HG03460 (cell line): ENCODE measurements at regions not wholly inside any gene's neighbourhood (a gene's known extent, or its start where the extent isn't known, plus 50 kb on each side); places are given as distances from the start of the nearest gene placed in this dataset.

Experiments
- ATAC-seq: cut with Tn5 transposase; IDR thresholded peaks from one replicate; pipeline ENCODE4 v1.9.1; 2021; ENCODE audit not compliant: unreplicated experiment

DNA sequence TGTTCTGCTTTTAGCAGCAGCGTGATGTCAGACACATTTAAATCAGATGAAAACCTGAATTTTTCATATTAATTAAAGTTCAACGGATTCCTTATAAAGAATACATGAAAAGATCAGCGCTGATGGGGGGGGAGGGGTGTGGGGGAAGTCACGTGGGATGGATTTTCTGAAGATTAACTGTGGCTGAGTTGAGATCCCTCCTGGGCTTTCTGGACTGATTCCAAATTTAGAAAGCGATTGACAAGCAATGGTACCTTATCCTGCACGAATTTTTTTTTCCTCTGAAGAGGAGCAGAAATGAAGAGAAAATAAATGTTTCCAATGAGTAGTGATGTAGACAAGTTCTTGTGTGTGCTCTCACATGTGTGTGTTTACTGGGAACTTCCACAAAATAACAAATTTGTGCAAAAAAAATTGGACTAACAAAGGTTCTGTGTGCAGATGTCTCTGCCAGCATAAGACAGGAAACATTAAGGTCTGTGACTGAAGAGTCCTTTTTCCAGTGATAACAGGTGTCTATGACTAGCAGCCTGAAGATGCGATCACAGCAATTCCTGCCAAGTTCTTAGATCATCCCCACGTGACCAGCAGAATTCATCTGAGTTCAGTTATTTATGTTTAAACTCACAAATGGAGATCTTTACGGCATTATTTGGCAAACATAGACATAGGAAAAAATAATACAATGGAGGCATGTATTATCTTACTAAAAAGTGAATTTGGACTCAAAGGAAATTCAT, 585.2 kb upstream of the CELF2 start:
- ATAC-seq: no peak

DNA sequence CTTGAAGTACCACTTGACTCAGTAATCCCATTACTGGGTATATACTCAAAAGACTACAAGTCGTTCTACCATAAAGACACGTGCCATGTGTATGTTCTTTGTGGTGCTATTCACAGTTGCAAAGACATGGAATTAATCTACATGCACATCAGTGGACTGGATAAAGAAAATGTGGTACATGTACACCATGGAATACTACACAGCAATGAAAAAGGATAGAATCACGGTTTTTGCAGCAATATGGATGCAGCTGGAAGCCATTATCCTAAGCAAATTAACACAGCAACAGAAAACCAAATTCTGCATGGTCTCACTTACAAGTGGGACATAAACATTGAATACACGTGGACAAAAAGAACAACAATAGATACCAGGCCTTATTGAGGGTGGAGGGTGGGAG, 583.4 kb upstream of the CELF2 start:
- no peak for ATAC-seq

DNA sequence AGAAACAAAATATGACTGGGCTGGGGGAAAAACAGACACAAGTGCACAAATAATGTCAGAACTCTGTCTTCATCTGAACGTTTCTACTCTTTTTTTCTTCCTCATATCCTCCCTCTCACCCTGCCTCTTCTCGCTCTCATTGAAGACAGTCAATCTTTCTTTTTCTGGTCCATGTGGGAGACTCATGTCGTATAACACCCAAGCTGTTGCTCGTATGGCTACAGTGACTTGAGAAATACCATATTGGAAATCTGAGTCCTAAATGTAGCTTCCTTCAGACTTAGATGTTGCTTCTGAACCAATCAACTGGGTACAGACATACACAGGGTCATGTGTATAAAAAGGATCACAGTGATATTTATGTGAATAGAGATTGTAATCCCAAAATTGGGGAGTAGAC, 579.8 kb upstream of the CELF2 start:
- ATAC-seq: no peak

DNA sequence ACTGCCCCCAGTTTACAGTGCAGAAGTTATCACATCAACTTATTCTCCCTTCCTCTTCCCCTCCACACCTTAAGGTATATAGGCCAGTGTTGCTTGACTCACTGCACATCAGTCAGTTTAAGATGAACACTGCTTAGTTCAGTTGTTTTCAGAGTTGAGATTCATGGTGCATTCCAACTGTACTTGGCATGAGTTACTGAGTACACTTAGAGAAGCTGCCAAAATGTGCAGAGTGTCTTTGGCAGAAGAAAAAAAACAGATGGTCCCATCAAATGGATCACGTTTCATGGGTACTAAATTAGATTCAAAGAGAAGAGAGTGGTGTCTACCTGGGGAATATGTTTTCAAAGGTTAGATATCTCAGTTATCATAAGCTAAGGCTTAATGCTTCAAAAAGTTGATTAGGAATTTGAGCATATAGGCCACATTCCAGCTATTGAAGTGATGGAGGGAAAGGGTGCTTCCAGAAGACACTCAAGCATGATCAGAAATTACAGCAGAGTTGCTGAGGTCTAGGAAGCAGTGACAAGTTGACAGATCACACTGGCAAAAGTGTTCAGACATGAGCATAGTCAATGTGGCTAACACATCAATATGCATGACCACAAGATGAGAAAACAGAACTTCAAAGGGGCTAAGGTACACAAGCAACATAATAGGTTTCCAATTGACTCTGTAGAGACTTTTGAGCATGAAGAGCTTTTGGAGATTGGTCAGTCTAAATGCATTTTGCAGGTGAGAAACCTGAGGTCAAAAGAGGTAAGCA, 579.2 kb upstream of the CELF2 start:
- no peak for ATAC-seq

DNA sequence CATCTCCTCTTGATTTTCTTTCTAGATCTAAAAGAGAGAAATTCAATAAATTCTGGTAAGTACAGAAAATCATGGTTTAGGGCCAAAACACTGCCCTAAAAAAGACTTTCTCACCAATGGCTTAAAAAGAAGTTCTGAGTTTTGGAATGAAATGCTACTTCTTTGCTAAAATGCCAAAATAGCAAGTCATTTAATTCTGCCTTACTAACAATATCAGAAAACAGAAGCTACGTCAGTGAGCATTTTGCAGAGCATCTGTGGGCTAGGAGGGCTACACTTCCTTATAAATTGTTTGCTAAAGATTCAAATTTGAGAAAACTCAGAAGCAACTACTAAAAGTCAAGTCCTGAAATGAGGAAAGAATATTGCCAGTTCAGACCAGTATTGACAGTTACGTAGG, 560.8 kb upstream of the CELF2 start:
- no peak for ATAC-seq

DNA sequence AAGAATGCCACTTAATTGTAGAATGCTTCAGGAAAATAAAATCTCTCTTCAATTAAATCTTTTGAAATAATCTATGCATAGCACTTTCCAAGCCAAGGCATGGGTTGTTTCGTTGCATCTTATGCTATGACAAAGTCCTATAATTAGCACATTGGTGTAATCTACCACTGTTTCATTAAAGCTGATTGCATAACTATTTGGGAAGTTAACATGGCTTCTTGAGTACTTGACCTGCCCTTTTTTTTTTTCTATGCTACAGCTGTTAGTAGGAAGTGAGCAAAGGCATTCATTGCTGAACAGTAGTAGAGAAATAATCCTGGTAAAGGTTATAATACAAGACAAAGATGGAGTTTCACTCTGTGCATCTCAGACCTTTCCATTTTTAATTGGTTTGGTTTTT, 557.2 kb upstream of the CELF2 start:
- no peak for ATAC-seq

DNA sequence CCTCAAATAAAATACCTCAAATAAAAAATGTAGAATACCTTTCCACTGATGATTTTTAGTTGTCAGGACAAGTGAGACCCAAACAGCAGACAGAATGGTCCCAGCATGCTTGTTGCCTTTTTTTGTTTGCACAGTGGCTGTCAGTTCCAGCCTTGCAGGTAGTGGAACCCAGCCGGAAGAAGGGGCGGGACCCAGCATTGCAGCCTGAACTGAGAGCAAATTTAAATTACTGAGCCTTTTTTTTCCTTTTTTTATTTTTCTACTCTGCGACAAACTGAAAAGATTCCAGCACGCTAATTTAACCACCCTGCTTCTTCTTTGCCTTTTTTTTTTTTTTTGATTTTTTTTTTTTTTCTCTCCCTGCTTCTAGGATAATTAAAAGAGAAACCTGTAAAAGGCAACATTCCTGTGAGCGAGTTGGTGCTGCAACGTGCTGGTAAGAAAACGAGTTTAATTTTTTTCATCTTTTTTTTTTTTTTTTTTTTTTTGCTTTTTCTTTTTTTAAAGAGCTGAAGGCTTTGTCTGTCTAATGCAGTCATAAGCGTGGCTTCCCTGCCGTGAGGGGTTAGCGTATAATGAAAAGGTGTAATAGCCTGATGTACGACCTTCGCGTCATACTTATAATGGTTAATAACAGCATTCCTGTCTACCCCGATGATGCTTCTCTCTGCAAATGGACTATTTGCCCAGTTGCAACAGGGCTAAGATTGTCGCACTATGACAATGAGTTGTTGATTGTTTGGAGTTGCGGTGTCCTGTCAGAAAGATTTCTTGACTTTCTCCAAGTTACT, 555.3 kb upstream of the CELF2 start:
- no peak for ATAC-seq

DNA sequence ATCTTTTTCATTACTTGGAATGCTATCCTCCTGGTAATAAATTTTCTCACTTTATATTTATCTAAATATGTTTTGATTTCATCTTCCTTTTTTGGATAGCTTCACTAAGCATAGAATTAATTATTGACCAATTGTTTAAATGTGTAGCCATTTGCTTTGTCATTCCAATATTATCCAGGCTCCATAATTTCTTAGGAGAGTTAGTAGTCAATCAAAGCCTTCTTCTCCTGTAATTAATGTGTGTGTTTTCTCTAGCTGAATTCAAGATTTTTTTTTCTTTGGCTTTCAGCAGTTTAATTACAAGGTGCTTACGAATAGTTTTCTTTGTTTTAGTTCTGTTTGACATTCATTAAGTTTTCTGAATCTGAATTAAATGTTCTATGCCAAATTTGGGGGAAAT, 545.9 kb upstream of the CELF2 start:
- ATAC-seq: no peak

DNA sequence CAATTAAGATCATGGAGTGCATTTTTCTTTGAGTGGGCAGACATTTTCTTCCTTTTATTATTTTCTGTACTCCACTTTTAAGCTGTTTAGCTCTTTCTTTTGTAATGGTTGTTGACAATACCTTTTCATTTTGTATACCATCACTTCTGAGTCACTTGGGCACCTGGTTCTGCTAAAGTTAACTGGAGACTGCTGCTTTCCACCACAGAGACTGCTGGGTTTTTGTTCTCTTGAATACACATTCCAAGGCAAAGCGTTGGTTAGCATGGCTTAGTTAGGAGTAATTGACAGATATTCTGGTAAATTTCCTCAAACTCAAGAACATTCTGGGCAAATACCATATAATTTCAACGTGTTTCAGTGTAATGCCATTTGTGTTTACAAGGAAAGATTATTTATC, 541.9 kb upstream of the CELF2 start:
- no peak for ATAC-seq

DNA sequence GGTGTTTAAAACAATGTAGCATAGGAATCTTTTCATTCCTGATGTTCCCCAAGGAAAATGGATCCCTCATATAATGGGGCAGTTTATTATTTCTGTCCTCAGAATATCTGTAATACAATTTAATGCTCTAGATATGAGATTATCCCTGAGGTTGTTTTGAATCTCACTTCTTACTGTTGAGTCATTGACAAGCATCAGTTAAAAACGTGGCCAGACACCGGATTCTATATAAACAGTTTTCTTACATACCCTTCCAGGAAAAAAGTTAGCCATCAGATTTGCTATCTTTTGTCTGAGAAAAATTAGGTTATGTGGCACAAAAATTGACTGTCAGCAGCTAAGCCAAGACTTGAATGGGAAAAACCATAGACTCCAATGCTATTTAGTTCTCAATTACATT, 539.8 kb upstream of the CELF2 start:
- ATAC-seq: no peak

DNA sequence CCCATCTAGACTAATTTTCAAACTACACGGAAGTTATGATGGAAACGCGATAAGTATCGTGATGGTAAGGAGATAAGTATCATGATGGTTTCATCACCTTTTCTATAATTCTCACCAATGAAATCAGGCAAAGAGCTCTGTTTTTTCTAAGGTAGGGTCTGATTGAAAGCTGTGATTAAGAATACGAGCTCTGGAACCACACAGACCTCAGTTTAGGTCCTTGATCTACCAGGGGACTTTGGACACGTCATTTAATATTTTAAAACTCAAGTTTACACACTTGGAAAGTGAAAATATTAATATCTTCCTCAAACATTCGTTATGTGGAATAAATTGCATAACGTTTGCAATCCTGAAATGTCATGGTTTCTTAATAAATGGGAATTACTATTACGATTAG, 538.2 kb upstream of the CELF2 start:
- no peak for ATAC-seq

DNA sequence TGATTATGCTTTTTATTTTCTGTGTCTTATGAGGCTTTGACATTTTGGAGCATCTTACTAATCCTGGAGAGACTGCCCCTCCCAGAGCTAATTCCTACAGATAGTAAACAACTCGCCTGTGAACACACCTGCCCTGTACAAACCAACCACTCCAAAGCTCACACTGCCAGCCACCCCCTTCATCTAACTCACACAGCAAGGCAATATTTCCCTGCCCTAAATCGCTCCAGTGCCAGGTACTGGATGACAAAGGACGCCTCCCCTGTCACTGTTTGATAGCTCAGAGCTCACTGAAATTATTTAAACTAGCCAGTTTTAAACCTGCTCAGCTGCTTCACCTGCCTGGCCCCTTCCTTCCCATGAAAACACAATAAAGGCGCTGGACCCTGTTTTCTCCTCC, 535.1 kb upstream of the CELF2 start:
- no peak for ATAC-seq

DNA sequence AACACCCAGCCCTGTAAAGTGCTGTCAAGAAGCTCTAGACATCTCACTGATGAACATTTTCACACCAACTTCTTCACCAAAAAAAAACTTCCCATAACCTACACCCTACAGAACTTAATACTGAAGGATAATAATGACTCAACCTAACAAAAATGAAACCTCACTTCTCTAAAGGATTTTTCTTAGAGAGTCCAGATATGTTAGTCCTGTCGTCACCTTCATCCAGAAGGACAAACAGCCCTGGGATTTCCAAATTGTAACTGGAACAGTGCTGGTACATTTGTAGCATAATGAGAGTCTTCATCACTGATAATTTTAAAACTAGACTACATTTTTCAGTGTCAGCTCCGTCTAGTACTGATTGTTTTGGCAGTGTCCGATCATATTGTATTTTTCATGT, 528.6 kb upstream of the CELF2 start:
- ATAC-seq: no peak

DNA sequence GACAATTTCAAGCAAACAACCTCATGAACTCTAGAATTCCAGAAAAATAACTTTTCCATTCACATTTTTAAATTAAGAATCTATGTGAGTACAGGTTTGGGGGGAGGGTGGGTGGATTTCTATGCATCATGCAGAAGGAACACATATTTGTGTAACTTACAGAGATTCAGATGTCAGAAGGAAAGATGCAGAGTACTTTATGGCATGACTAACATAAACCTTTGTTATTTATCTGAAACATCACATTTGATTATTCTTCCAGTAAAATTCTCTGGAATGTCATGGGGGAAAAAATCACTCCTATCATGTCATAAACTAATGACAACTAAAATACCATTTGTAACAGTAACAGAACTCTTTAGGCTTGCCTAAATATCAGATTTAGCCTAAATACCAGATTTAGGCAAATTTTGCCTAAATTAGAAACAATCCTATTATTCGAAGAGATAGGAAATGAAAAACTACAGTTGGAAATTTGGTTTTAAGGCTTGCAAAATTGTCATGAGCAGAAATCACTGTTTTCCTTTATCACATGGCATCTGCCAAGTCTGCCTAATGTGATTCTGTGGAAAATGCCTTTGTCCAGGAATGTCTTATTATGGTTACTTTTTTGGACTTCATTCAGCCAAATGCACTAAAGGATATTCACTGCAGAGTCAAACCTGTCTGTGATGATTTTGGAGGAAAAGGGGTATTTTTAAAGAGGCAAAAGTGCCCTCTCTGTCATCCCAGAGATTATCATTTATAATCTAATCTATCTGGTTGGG, 527.7 kb upstream of the CELF2 start:
- ATAC-seq: no peak

DNA sequence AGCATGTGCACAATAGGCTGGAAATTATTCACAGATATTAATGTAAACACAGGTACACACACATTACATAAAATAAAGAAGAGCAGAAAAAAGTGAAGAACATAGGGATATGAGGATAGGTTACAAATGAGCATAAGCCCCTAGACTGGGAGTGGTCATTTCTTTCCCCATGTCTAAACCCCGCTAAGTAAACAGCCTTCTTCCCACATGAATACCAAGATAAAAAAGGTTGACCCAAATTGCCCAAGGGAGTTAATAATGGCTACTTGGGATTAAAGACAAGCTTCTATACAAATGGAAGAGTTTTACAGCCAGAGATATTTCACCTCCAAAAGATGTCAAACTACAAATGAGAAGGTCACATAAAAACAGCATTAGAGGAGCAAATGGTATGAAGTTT, 527.1 kb upstream of the CELF2 start:
- no peak for ATAC-seq

DNA sequence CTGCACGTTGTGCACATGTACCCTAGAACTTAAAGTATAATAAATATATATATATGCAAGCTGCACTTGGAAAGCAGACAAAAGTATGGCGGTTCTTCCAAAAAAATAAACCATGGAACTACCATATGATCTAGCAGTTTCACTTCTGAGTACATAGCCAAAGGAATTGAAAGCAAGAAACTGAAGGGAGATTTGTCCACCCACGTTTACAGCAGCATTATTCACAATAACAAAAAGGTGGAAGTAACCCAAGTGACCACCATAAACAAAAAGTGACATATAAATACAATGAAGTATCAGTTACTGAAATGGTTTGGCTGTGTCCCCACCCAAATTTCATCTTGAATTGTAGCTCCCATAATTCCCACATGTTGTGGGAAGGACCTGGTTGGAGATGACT, 525.3 kb upstream of the CELF2 start:
- ATAC-seq: no peak

DNA sequence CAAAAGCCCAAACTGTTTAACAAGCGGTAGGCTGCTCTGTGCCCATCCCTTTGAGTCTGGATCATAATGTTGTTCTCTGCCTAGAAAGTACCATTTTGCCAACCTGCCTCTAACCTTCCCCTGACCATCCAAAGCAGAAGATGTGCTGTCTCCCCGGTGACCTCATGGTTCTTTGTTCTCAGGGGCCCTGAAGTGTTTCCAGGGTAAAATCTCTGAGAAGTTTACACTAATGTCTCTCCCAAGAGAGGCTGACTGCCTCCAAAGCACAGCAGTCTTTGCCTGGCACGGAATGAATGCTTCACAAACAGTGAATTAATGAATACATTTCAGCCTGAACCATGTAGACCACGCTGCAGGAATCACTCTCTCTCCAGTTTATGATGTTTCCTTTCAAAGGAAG, 523.8 kb upstream of the CELF2 start:
- no peak for ATAC-seq

DNA sequence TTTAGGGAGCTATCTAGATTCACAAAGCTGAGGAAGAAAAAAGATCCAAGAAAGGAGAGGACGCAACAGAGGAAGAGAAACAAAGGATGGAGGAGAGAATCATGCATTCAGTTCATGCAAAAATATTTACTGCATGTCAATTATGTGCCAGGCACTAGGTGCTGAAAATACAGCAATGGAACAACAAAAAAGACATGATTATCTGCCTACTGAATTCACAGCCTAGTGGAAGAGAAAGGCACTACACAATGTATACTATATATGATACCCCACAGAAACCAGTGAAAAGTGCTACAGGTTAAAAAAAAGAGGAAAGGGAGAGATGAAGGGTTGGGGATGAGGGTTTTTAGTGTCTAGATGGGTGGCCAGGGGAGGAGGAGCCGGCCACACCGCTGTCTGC, 520.4 kb upstream of the CELF2 start:
- ATAC-seq: no peak

DNA sequence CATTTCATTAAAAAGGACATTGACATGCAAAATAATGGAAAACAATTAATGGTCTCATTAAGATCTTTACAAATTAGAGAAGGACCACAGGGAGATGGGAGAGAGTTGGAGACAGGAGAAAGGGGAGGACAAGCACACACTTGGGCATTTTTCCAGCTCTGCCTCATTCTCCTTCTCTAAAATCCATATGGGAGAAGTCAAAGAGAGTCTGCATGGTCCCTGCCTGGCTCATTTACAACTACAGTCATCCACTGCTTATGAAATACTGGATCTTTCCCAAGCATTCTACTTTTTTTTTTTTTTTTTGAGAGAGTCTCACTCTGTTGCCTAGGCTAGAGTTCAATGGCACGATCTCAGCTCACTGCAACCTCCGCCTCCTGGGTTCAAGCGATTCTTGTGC, 518.9 kb upstream of the CELF2 start:
- no peak for ATAC-seq

DNA sequence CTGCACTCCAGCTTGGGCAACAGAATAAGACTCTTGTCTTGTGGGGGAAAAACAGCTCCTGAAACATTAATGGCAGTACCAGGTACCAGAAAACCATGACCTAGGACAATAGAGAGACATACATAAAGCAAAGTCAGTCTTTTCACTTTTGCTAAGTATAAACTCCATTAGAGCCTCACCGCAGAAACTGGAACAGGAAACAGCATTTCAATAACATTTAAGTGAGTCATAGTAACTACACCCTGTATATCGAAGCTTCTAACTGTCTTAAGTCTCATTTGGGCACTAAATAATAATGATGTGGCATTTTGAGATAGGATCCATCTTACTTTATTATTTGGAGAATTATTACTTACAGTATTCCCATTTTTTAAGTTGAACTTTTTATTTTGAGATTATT, 517.8 kb upstream of the CELF2 start:
- ATAC-seq: no peak

DNA sequence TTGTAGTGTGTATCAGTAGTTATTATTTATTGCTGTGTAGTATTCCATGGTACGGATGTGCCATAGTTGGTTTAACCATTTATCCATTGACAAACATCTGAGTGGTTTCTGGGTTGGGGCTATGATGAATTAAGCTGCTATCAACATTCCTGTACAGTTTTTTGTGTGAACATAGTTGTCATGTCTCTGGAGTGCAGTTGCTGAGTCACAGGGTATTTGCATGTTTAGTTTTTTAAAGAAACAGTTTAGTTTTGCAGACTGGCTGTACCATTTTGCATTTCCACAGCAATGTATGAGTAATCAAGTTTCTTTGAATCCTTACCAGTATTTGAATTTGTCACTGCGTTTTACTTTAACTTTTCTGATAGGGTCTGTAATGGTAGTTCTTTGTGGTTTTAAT, 516.7 kb upstream of the CELF2 start:
- no peak for ATAC-seq
